Naive thymus-derived CD4-positive, alpha-beta T cell (primary cell): ENCODE measurements at regions not wholly inside any gene's neighbourhood (a gene's known extent, or its start where the extent isn't known, plus 50 kb on each side); places are given as distances from the start of the nearest gene placed in this dataset.

Experiments
- ATAC-seq: fragments of 150-1000 bp; cut with Tn5 transposase; 2 replicates; pipeline ENCODE4 v1.10.0; 2021; ENCODE audit warnings: mild to moderate bottlenecking, moderate library complexity
- CTCF ChIA-PET: fragments of 350-600 bp; sonication (Branson Sonifier 250); formaldehyde crosslinking; loops from one replicate; lab custom pipeline; 2021; ENCODE audit warnings: antibody characterized with exemption; lab: Charles Lee
- POLR2A ChIA-PET: fragments of 350-600 bp; sonication (Branson Sonifier 250); formaldehyde crosslinking; loops from one replicate; lab custom pipeline; 2021; ENCODE audit warnings: antibody characterized with exemption, inconsistent platforms; lab: Charles Lee
- DNase-seq, 9 donors: peaks; one replicate each; pipeline versions ENCODE4 v3.0.0 to v3.0.0-alpha.2; 2020 to 2022; ENCODE audit warnings: mixed read lengths in 1 of 9
- H3K27ac ChIP-seq: one replicate; pipeline ENCODE4 v1.7.0; 2013; ENCODE audit warnings: mild to moderate bottlenecking, low read depth, low read length, moderate library complexity
- H3K27me3 ChIP-seq, 2 donors: one replicate each; pipeline ENCODE4 v1.7.0; 2013; ENCODE audit warnings: low read length in 2 of 2, mild to moderate bottlenecking in 2 of 2, moderate library complexity in 2 of 2; ENCODE audit not compliant: control insufficient read depth in 2 of 2, insufficient read depth in 2 of 2
- H3K36me3 ChIP-seq, 3 experiments: 1 replicate in 2 of 3; 2 replicates in 1 of 3; pipeline ENCODE4 v1.7.0; 2013; ENCODE audit warnings: low read length in 3 of 3, mild to moderate bottlenecking in 3 of 3, moderate library complexity in 1 of 3; ENCODE audit not compliant: insufficient read depth in 3 of 3, control insufficient read depth in 2 of 3
- H3K4me1 ChIP-seq, 2 donors: one replicate each; pipeline ENCODE4 v1.7.0; 2013; ENCODE audit warnings: low read length in 2 of 2, mild to moderate bottlenecking in 2 of 2, moderate library complexity in 1 of 2; ENCODE audit not compliant: control insufficient read depth in 2 of 2, insufficient read depth in 2 of 2
- H3K4me3 ChIP-seq: 2 replicates; pipeline ENCODE4 v1.7.0; 2013; ENCODE audit warnings: mild to moderate bottlenecking, low read length
- H3K9me3 ChIP-seq, 3 experiments: 1 replicate in 2 of 3; 2 replicates in 1 of 3; pipeline ENCODE4 v1.7.0; 2013; ENCODE audit warnings: low read length in 3 of 3; ENCODE audit not compliant: control insufficient read depth in 2 of 3
- H3K27ac Mint-ChIP-seq, 9 donors: one replicate each; pipeline ENCODE4 v1.8.0; 2020 to 2022; ENCODE audit warnings: mixed read lengths in 9 of 9, mild to moderate bottlenecking in 8 of 9, moderate library complexity in 5 of 9, inconsistent platforms in 2 of 9
- H3K27me3 Mint-ChIP-seq, 5 donors: one replicate each; pipeline ENCODE4 v1.8.0; 2021 to 2022; ENCODE audit warnings: mixed read lengths in 5 of 5, mild to moderate bottlenecking in 1 of 5
- H3K36me3 Mint-ChIP-seq, 5 donors: one replicate each; pipeline ENCODE4 v1.8.0; 2020 to 2022; ENCODE audit warnings: mixed read lengths in 5 of 5, mild to moderate bottlenecking in 3 of 5, inconsistent platforms in 1 of 5
- H3K4me1 Mint-ChIP-seq, 7 donors: one replicate each; pipeline ENCODE4 v1.8.0; 2020 to 2022; ENCODE audit warnings: mixed read lengths in 7 of 7, mild to moderate bottlenecking in 3 of 7, inconsistent platforms in 1 of 7
- H3K4me3 Mint-ChIP-seq, 10 donors: one replicate each; pipeline ENCODE4 v1.8.0; 2020 to 2022; ENCODE audit warnings: mild to moderate bottlenecking in 10 of 10, mixed read lengths in 10 of 10, moderate library complexity in 6 of 10, inconsistent platforms in 2 of 10
- H3K9me3 Mint-ChIP-seq, 11 donors: one replicate each; pipeline ENCODE4 v1.8.0; 2020 to 2022; ENCODE audit warnings: mixed read lengths in 11 of 11, mild to moderate bottlenecking in 4 of 11, inconsistent platforms in 1 of 11, moderate library complexity in 1 of 11
- intact Hi-C, 2 donors: fragments of 100-400 bp; cut with micrococcal nuclease; formaldehyde crosslinking; loops; one replicate each; pipeline ENCODE4 v1.15.1; 2023

DNA sequence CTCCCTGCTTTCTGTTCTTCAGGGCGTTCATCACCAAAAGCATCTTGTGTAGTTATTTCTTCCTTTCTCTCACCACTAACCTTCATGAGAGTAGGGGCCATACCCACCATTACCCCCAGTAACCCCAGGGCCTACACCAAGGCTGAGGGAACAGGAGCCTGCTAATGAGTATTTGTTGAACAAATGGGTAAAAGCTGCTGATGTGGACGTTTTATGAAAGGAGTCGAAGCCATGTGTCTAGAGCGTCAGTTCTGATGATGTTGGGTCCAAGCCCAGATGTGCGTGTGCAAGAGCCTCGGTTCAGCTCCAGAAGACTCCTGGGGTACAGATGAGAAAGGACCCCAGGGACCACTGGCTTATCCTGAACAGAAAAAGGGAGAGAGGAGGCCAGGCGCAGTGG lies 77.1 kb upstream of the TBC1D3K start:
- POLR2A ChIA-PET: no interaction called here
- DNase-seq: no peak
- H3K27ac Mint-ChIP-seq: peak overlapping the region in 1 of 9 donors; percentile 78

DNA sequence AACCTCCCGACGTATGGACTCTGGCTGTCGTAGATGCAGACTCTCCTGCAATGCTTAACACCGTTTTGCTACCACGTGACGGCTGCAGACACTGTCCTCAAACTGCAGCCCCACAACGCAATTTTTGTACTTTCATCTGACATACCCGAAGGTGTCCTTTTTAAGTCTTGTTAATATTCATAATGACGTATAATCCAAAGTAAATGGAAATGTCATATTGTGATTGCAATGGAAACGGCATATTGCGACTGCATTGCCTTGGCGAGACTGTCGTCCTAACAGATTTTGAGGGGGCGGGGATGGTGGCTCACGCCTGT lies 79.3 kb upstream of the TBC1D3K start:
- ATAC-seq: no peak
- Mint-ChIP-seq H3K27ac (peak overlapping the region in 2 of 9 donors; percentile 40 to 76), H3K27me3 (peaks cover 0 to 18% (median 7%) of the 10 kb centered on the region in 5 donors), H3K9me3 (peaks cover 0 to 2% (median 0%) of the 10 kb centered on the region in 11 donors), H3K4me3 (peak overlapping the region; percentile 19 to 87 (median 77)), H3K36me3 (peaks cover 0 to 2% (median 0%) of the 10 kb centered on the region in 5 donors), H3K4me1 (peaks cover 0 to 39% (median 12%) of the 10 kb centered on the region in 7 donors)
- Histone ChIP-seq H3K4me1 (no peaks in the 10 kb centered on the region), H3K4me3 (no peak overlapping the region), H3K27ac (no peak overlapping the region), H3K9me3 (no peaks in the 10 kb centered on the region), H3K27me3 (no peaks in the 10 kb centered on the region), H3K36me3 (no peaks in the 10 kb centered on the region)
- ChIA-PET CTCF (no interaction called here), POLR2A (no interaction called here)
- no peak for DNase-seq
- intact Hi-C loops: loop anchor here in 1 of 2 donors (10.0 kb wide), 1 partner anchor 70 kb away; no protein-coding TSS in a partner anchor

More for the DNA sequence above, 77.1 kb upstream of the TBC1D3K start:
- Histone ChIP-seq H3K4me3 (no peak overlapping the region), H3K27ac (no peak overlapping the region), H3K36me3 (no peaks in the 10 kb centered on the region), H3K27me3 (no peaks in the 10 kb centered on the region), H3K9me3 (no peaks in the 10 kb centered on the region), H3K4me1 (no peaks in the 10 kb centered on the region)
- peaks cover 0 to 47% (median 12%) of the 10 kb centered on the region in 7 donors for H3K4me1 Mint-ChIP-seq
- CTCF ChIA-PET: no interaction called here
- peaks cover 0 to 6% (median 0%) of the 10 kb centered on the region in 5 donors for H3K36me3 Mint-ChIP-seq
- H3K9me3 Mint-ChIP-seq: peaks cover 0 to 3% (median 0%) of the 10 kb centered on the region in 11 donors
- no peak for ATAC-seq
- H3K4me3 Mint-ChIP-seq: peak overlapping the region in 2 of 10 donors; percentile 39 to 64
- intact Hi-C loops: loop anchor here in 1 of 2 donors (10.0 kb wide), 1 partner anchor 72 kb away; no protein-coding TSS in a partner anchor
- H3K27me3 Mint-ChIP-seq: peaks cover 0 to 18% (median 5%) of the 10 kb centered on the region in 5 donors

DNA sequence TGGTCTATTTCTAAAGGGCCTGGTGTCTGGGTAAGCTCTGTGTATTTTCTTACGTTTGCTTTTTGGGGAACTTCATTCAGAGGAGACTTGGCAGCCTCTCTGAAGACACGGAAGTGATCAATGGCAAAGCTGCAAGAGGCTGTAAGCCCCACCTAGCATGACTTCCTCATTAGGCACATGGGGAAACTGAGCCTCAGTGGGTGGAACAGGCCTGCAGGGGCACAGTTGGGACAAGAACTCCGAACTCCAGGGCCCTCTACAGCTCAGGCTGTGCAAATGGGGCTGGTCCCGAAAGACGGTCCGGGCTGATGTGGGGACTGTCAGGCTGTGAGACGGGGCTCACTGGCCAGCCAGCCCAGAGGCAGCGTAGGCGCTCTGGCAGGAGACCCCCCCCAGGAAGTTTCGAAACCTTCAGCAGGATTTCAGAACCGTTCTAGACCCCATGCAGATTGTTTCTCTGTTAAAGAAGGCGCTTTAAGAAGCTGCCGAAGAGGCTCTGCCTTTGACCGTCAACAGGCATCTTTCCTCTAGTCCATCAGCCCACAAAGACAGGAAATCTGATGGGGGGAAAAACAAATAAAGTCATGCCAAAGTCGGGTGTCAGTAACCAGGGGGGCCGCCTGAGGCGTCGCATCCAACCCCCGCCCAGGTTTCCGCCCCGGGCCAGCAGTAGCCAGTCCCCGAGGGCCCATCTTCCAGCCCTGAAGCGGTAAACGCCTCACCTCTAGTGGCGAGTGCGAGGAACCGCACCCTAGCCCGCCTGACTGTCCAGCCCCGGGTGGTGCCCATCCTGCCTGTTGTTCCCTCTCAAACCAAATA lies 79.8 kb upstream of the TBC1D3K start:
- ChIA-PET CTCF (interaction anchor here (0.8 kb wide), 1 partner anchor 81 kb away, joined by 5 read pairs; no protein-coding TSS in a partner anchor), POLR2A (no interaction called here)
- H3K9me3 ChIP-seq: no peaks in the 10 kb centered on the region
- H3K4me1 ChIP-seq: no peaks in the 10 kb centered on the region
- H3K27me3 ChIP-seq: no peaks in the 10 kb centered on the region
- peaks cover 0 to 2% (median 0%) of the 10 kb centered on the region in 5 donors for H3K36me3 Mint-ChIP-seq
- peaks cover 0 to 33% (median 12%) of the 10 kb centered on the region in 7 donors for H3K4me1 Mint-ChIP-seq
- intact Hi-C loops: loop anchor here in 1 of 2 donors (10.0 kb wide), 1 partner anchor 70 kb away; no protein-coding TSS in a partner anchor
- peak; percentile 88 for ATAC-seq
- peak overlapping the region; percentile 19 to 87 (median 77) for H3K4me3 Mint-ChIP-seq
- H3K27me3 Mint-ChIP-seq: peaks cover 0 to 21% (median 7%) of the 10 kb centered on the region in 5 donors
- peaks cover 0 to 2% (median 0%) of the 10 kb centered on the region in 11 donors for H3K9me3 Mint-ChIP-seq
- H3K36me3 ChIP-seq: no peaks in the 10 kb centered on the region
- peak overlapping the region in 4 of 9 donors; percentile 13 to 76 (median 30) for H3K27ac Mint-ChIP-seq
- H3K27ac ChIP-seq: no peak overlapping the region
- peak in 8 of 9 donors; percentile 16 to 69 (median 36) for DNase-seq
- peak overlapping the region; percentile 29 for H3K4me3 ChIP-seq

GRCh38 chr17:37842401-37842800 lies 81.8 kb upstream of the TBC1D3K start:
- intact Hi-C loops: loop anchor here in 1 of 2 donors (10.0 kb wide), 1 partner anchor 68 kb away; no protein-coding TSS in a partner anchor
- Mint-ChIP-seq H3K27me3 (peaks cover 5 to 32% (median 14%) of the 10 kb centered on the region in 5 donors), H3K9me3 (peaks cover 0 to 1% (median 0%) of the 10 kb centered on the region in 11 donors), H3K4me3 (no peak overlapping the region), H3K27ac (no peak overlapping the region), H3K36me3 (no peaks in the 10 kb centered on the region), H3K4me1 (peaks cover 0 to 17% (median 10%) of the 10 kb centered on the region in 7 donors)
- Histone ChIP-seq H3K36me3 (no peaks in the 10 kb centered on the region), H3K27me3 (no peaks in the 10 kb centered on the region), H3K4me3 (no peak overlapping the region), H3K9me3 (no peaks in the 10 kb centered on the region), H3K4me1 (no peaks in the 10 kb centered on the region), H3K27ac (no peak overlapping the region)
- CTCF ChIA-PET: no interaction called here
- no peak for DNase-seq
- POLR2A ChIA-PET: no interaction called here
- no peak for ATAC-seq

DNA sequence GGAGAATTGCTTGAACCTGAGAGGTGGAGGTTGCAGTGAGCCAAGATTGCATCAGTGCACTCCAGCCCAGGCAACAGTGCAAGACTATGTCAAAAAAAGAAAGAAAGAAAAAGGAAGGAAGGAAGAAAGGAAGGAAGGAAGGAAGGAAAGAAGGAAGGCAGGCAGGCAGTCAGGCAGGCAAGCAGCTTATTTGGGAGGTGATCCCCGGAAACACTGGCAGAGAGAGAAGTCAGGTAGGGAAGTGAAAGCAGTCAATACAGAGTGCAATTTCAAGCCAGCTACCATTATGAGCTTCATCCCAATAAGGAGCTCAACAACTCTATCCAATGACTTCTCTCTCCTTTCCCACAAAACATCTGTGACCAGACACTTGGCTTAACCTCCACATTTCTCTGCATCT lies 83.0 kb upstream of the TBC1D3K start:
- ChIA-PET POLR2A (no interaction called here), CTCF (interaction anchor here (0.5 kb wide), 1 partner anchor 450 kb away, joined by 3 read pairs; no protein-coding TSS in a partner anchor)
- no peak for DNase-seq
- H3K36me3 ChIP-seq: no peaks in the 10 kb centered on the region
- intact Hi-C loops: loop anchor here in 1 of 2 donors (10.0 kb wide), 1 partner anchor 66 kb away; no protein-coding TSS in a partner anchor
- no peaks in the 10 kb centered on the region for H3K9me3 ChIP-seq
- no peaks in the 10 kb centered on the region for H3K4me1 ChIP-seq
- Mint-ChIP-seq H3K4me1 (peaks cover 0 to 12% (median 9%) of the 10 kb centered on the region in 7 donors), H3K9me3 (peaks cover 0 to 2% (median 0%) of the 10 kb centered on the region in 11 donors), H3K36me3 (no peaks in the 10 kb centered on the region), H3K27me3 (peaks cover 5 to 32% (median 19%) of the 10 kb centered on the region in 5 donors), H3K4me3 (no peak overlapping the region), H3K27ac (no peak overlapping the region)
- no peak overlapping the region for H3K27ac ChIP-seq
- H3K27me3 ChIP-seq: no peaks in the 10 kb centered on the region
- ATAC-seq: no peak
- no peak overlapping the region for H3K4me3 ChIP-seq

- no peaks in the 10 kb centered on the region for H3K27me3 ChIP-seq
- no peak for ATAC-seq
- CTCF ChIA-PET: no interaction called here
- Mint-ChIP-seq H3K27ac (no peak overlapping the region), H3K4me1 (peaks cover 0 to 12% (median 9%) of the 10 kb centered on the region in 7 donors), H3K4me3 (no peak overlapping the region), H3K27me3 (peaks cover 5 to 32% (median 22%) of the 10 kb centered on the region in 5 donors), H3K9me3 (peaks cover 0 to 2% (median 0%) of the 10 kb centered on the region in 11 donors), H3K36me3 (no peaks in the 10 kb centered on the region)
- no peaks in the 10 kb centered on the region for H3K36me3 ChIP-seq
- intact Hi-C loops: loop anchor here in 1 of 2 donors (10.0 kb wide), 1 partner anchor 66 kb away; no protein-coding TSS in a partner anchor
- no peaks in the 10 kb centered on the region for H3K4me1 ChIP-seq
- POLR2A ChIA-PET: no interaction called here
- no peak for DNase-seq
- no peak overlapping the region for H3K27ac ChIP-seq
- H3K4me3 ChIP-seq: no peak overlapping the region
- H3K9me3 ChIP-seq: no peaks in the 10 kb centered on the region
These were observed 83.6 kb upstream of the TBC1D3K start for GRCh38 chr17:37840576-37840975.
